ENCODE measurements at regions not wholly inside any gene's neighbourhood (a gene's known extent, or its start where the extent isn't known, plus 50 kb on each side); places are given as distances from the start of the nearest gene placed in this dataset.

- Histone ChIP-seq H3K4me3 (ENCODE audit: low read length in 2 of 2) (no peak overlapping the region), H3K27me3 (ENCODE audit: control insufficient read depth in 2 of 2, insufficient read depth in 1 of 2, low read length in 1 of 2) (no peaks in the 10 kb centered on the region), H3K27ac (ENCODE audit: low read depth in 1 of 2, low read length in 1 of 2) (peak overlapping the region in 1 of 2 donors; percentile 64), H3K36me3 (ENCODE audit: control insufficient read depth in 2 of 2, insufficient read depth in 2 of 2, low read length in 1 of 2) (no peaks in the 10 kb centered on the region), H3K9me3 (ENCODE audit: control insufficient read depth in 2 of 2, insufficient read depth in 1 of 2, low read length in 1 of 2) (no peaks in the 10 kb centered on the region), H3K4me1 (ENCODE audit: control insufficient read depth in 2 of 2, insufficient read depth in 2 of 2, low read length in 2 of 2) (no peaks in the 10 kb centered on the region)
- DNase-seq (ENCODE audit: low read depth in 6 of 9, low spot score in 9 of 9), result no peak
- WGBS, result 91% methylated on average over 3 of the region's 3 CpGs
Measured at GRCh38 chr13:80469853-80470381, 129.0 kb upstream of the SPRY2 start.

- Histone ChIP-seq H3K9me3 (ENCODE audit: control insufficient read depth in 2 of 2, insufficient read depth in 1 of 2, low read length in 1 of 2) (no peaks in the 10 kb centered on the region), H3K27me3 (ENCODE audit: control insufficient read depth in 2 of 2, insufficient read depth in 1 of 2, low read length in 1 of 2) (no peaks in the 10 kb centered on the region), H3K27ac (ENCODE audit: low read depth in 1 of 2, low read length in 1 of 2) (peak overlapping the region in 1 of 2 donors; percentile 65), H3K4me3 (ENCODE audit: low read length in 2 of 2) (no peak overlapping the region), H3K36me3 (ENCODE audit: control insufficient read depth in 2 of 2, insufficient read depth in 2 of 2, low read length in 1 of 2) (no peaks in the 10 kb centered on the region), H3K4me1 (ENCODE audit: control insufficient read depth in 2 of 2, insufficient read depth in 2 of 2, low read length in 2 of 2) (no peaks in the 10 kb centered on the region)
- DNase-seq (ENCODE audit: low read depth in 6 of 9, low spot score in 9 of 9), result no peak
- 90% methylated on average over 6 of the region's 6 CpGs for WGBS
Measured at GRCh38 chr13:80469105-80469852, 128.4 kb upstream of the SPRY2 start.

GRCh38 chr13:80465321-80465720 lies 124.4 kb upstream of the SPRY2 start:
- no peak overlapping the region for H3K27ac ChIP-seq (ENCODE audit: low read depth in 1 of 2, low read length in 1 of 2)
- H3K4me3 ChIP-seq (ENCODE audit: low read length in 2 of 2), result no peak overlapping the region
- DNase-seq (ENCODE audit: low read depth in 6 of 9, low spot score in 9 of 9), result no peak
- H3K9me3 ChIP-seq (ENCODE audit: control insufficient read depth in 2 of 2, insufficient read depth in 1 of 2, low read length in 1 of 2), result no peaks in the 10 kb centered on the region
- H3K36me3 ChIP-seq (ENCODE audit: control insufficient read depth in 2 of 2, insufficient read depth in 2 of 2, low read length in 1 of 2), result no peaks in the 10 kb centered on the region
- WGBS, result 92% methylated on average over 2 of the region's 2 CpGs
- H3K4me1 ChIP-seq (ENCODE audit: control insufficient read depth in 2 of 2, insufficient read depth in 2 of 2, low read length in 2 of 2), result no peaks in the 10 kb centered on the region
- H3K27me3 ChIP-seq (ENCODE audit: control insufficient read depth in 2 of 2, insufficient read depth in 1 of 2, low read length in 1 of 2), result no peaks in the 10 kb centered on the region

GRCh38 chr13:80463673-80464352 lies 122.9 kb upstream of the SPRY2 start:
- Histone ChIP-seq H3K9me3 (ENCODE audit: control insufficient read depth in 2 of 2, insufficient read depth in 1 of 2, low read length in 1 of 2) (no peaks in the 10 kb centered on the region), H3K27ac (ENCODE audit: low read depth in 1 of 2, low read length in 1 of 2) (no peak overlapping the region), H3K4me3 (ENCODE audit: low read length in 2 of 2) (no peak overlapping the region), H3K4me1 (ENCODE audit: control insufficient read depth in 2 of 2, insufficient read depth in 2 of 2, low read length in 2 of 2) (no peaks in the 10 kb centered on the region), H3K36me3 (ENCODE audit: control insufficient read depth in 2 of 2, insufficient read depth in 2 of 2, low read length in 1 of 2) (no peaks in the 10 kb centered on the region), H3K27me3 (ENCODE audit: control insufficient read depth in 2 of 2, insufficient read depth in 1 of 2, low read length in 1 of 2) (no peaks in the 10 kb centered on the region)
- no peak for DNase-seq (ENCODE audit: low read depth in 6 of 9, low spot score in 9 of 9)
- WGBS, result 94% methylated on average over 3 of the region's 3 CpGs

- H3K36me3 ChIP-seq (ENCODE audit: control insufficient read depth in 2 of 2, insufficient read depth in 2 of 2, low read length in 1 of 2), result no peaks in the 10 kb centered on the region
- no peaks in the 10 kb centered on the region for H3K9me3 ChIP-seq (ENCODE audit: control insufficient read depth in 2 of 2, insufficient read depth in 1 of 2, low read length in 1 of 2)
- no peaks in the 10 kb centered on the region for H3K27me3 ChIP-seq (ENCODE audit: control insufficient read depth in 2 of 2, insufficient read depth in 1 of 2, low read length in 1 of 2)
- no peaks in the 10 kb centered on the region for H3K4me1 ChIP-seq (ENCODE audit: control insufficient read depth in 2 of 2, insufficient read depth in 2 of 2, low read length in 2 of 2)
- H3K4me3 ChIP-seq (ENCODE audit: low read length in 2 of 2), result no peak overlapping the region
- H3K27ac ChIP-seq (ENCODE audit: low read depth in 1 of 2, low read length in 1 of 2), result no peak overlapping the region
- no peak for DNase-seq (ENCODE audit: low read depth in 6 of 9, low spot score in 9 of 9)
Measured at GRCh38 chr13:80462567-80462966, 121.6 kb upstream of the SPRY2 start.

GRCh38 chr13:80462037-80462436 lies 121.1 kb upstream of the SPRY2 start:
- H3K4me3 ChIP-seq (ENCODE audit: low read length in 2 of 2), result no peak overlapping the region
- no peaks in the 10 kb centered on the region for H3K36me3 ChIP-seq (ENCODE audit: control insufficient read depth in 2 of 2, insufficient read depth in 2 of 2, low read length in 1 of 2)
- H3K27me3 ChIP-seq (ENCODE audit: control insufficient read depth in 2 of 2, insufficient read depth in 1 of 2, low read length in 1 of 2), result no peaks in the 10 kb centered on the region
- H3K27ac ChIP-seq (ENCODE audit: low read depth in 1 of 2, low read length in 1 of 2), result no peak overlapping the region
- 96% methylated on average over 1 of the region's 1 CpG for WGBS
- H3K4me1 ChIP-seq (ENCODE audit: control insufficient read depth in 2 of 2, insufficient read depth in 2 of 2, low read length in 2 of 2), result no peaks in the 10 kb centered on the region
- H3K9me3 ChIP-seq (ENCODE audit: control insufficient read depth in 2 of 2, insufficient read depth in 1 of 2, low read length in 1 of 2), result no peaks in the 10 kb centered on the region
- DNase-seq (ENCODE audit: low read depth in 6 of 9, low spot score in 9 of 9), result no peak

GRCh38 chr13:80458543-80458942 lies 117.6 kb upstream of the SPRY2 start:
- Histone ChIP-seq H3K4me3 (ENCODE audit: low read length in 2 of 2) (no peak overlapping the region), H3K4me1 (ENCODE audit: control insufficient read depth in 2 of 2, insufficient read depth in 2 of 2, low read length in 2 of 2) (peaks cover 0 to 5% of the 10 kb centered on the region in 2 donors), H3K9me3 (ENCODE audit: control insufficient read depth in 2 of 2, insufficient read depth in 1 of 2, low read length in 1 of 2) (no peaks in the 10 kb centered on the region), H3K27ac (ENCODE audit: low read depth in 1 of 2, low read length in 1 of 2) (no peak overlapping the region), H3K27me3 (ENCODE audit: control insufficient read depth in 2 of 2, insufficient read depth in 1 of 2, low read length in 1 of 2) (no peaks in the 10 kb centered on the region), H3K36me3 (ENCODE audit: control insufficient read depth in 2 of 2, insufficient read depth in 2 of 2, low read length in 1 of 2) (no peaks in the 10 kb centered on the region)
- 90% methylated on average over 2 of the region's 2 CpGs for WGBS
- DNase-seq (ENCODE audit: low read depth in 6 of 9, low spot score in 9 of 9), result no peak

GRCh38 chr13:80454245-80454644 lies 113.3 kb upstream of the SPRY2 start:
- peak overlapping the region in 1 of 2 donors; percentile 33 for H3K27ac ChIP-seq (ENCODE audit: low read depth in 1 of 2, low read length in 1 of 2)
- peaks cover 0 to 8% of the 10 kb centered on the region in 2 donors for H3K9me3 ChIP-seq (ENCODE audit: control insufficient read depth in 2 of 2, insufficient read depth in 1 of 2, low read length in 1 of 2)
- peaks cover 7 to 14% of the 10 kb centered on the region in 2 donors for H3K4me1 ChIP-seq (ENCODE audit: control insufficient read depth in 2 of 2, insufficient read depth in 2 of 2, low read length in 2 of 2)

GRCh38 chr13:80452279-80452678 lies 111.4 kb upstream of the SPRY2 start:
- DNase-seq (ENCODE audit: low read depth in 6 of 9, low spot score in 9 of 9), result no peak
- H3K27ac ChIP-seq (ENCODE audit: low read depth in 1 of 2, low read length in 1 of 2), result no peak overlapping the region
- no peaks in the 10 kb centered on the region for H3K36me3 ChIP-seq (ENCODE audit: control insufficient read depth in 2 of 2, insufficient read depth in 2 of 2, low read length in 1 of 2)
- no peaks in the 10 kb centered on the region for H3K27me3 ChIP-seq (ENCODE audit: control insufficient read depth in 2 of 2, insufficient read depth in 1 of 2, low read length in 1 of 2)
- peaks cover 0 to 8% of the 10 kb centered on the region in 2 donors for H3K9me3 ChIP-seq (ENCODE audit: control insufficient read depth in 2 of 2, insufficient read depth in 1 of 2, low read length in 1 of 2)
- H3K4me1 ChIP-seq (ENCODE audit: control insufficient read depth in 2 of 2, insufficient read depth in 2 of 2, low read length in 2 of 2), result peaks cover 7 to 14% of the 10 kb centered on the region in 2 donors
- no peak overlapping the region for H3K4me3 ChIP-seq (ENCODE audit: low read length in 2 of 2)
- 100% methylated on average over 1 of the region's 1 CpG for WGBS

More at GRCh38 chr13:80454245-80454644, 113.3 kb upstream of the SPRY2 start:
- H3K27me3 ChIP-seq (ENCODE audit: control insufficient read depth in 2 of 2, insufficient read depth in 1 of 2, low read length in 1 of 2), result no peaks in the 10 kb centered on the region
- DNase-seq (ENCODE audit: low read depth in 6 of 9, low spot score in 9 of 9), result peak; percentile 21 to 83 (median 58)
- 4% methylated on average over 1 of the region's 1 CpG for WGBS
- H3K36me3 ChIP-seq (ENCODE audit: control insufficient read depth in 2 of 2, insufficient read depth in 2 of 2, low read length in 1 of 2), result no peaks in the 10 kb centered on the region
- H3K4me3 ChIP-seq (ENCODE audit: low read length in 2 of 2), result no peak overlapping the region

All from thymus (tissue), 11 donors.